HEK293 (cell line): ENCODE measurements at regions not wholly inside any gene's neighbourhood (a gene's known extent, or its start where the extent isn't known, plus 50 kb on each side); places are given as distances from the start of the nearest gene placed in this dataset.

ENCODE experiments used
- CTCF ChIA-PET: fragments of 350-600 bp; formaldehyde crosslinking; extraction: SDS; loops from one replicate; lab custom pipeline; 2021; ENCODE audit warnings: antibody characterized with exemption; lab: Yijun Ruan, JAX
- POLR2A ChIA-PET: fragments of 300-600 bp; formaldehyde crosslinking; extraction: SDS; loops from one replicate; lab custom pipeline; 2020; ENCODE audit warnings: antibody characterized with exemption, inconsistent platforms; lab: Yijun Ruan, JAX
- H3K27ac ChIP-seq: fragments of 200-500 bp; sonication (Bioruptor generic); 2 replicates; pipeline ENCODE4 v1.5.1; 2014; ENCODE audit warnings: low read depth, low read length, control low read depth, inconsistent platforms; ENCODE audit errors: extremely low read depth
- H3K36me3 ChIP-seq, 2 experiments: fragments of 200-500 bp in 1 of 2; sonication (Bioruptor generic) in 1 of 2; 1 replicate in 1 of 2; 2 replicates in 1 of 2; pipeline ENCODE4 v1.5.1; 2014 to 2017; ENCODE audit warnings: inconsistent platforms in 2 of 2, low read length in 2 of 2; ENCODE audit not compliant: control insufficient read depth in 2 of 2, insufficient read depth in 1 of 2
- H3K4me1 ChIP-seq: fragments of 200-500 bp; sonication (Bioruptor generic); 2 replicates; pipeline ENCODE4 v1.5.1; 2014; ENCODE audit warnings: mild to moderate bottlenecking, low read length, inconsistent platforms; ENCODE audit not compliant: control insufficient read depth, insufficient read depth
- H3K4me3 ChIP-seq: 2 replicates; pipeline ENCODE4 v1.5.1; 2011; ENCODE audit warnings: low read depth, mild to moderate bottlenecking, control low read depth, low read length, moderate library complexity
- H3K9me3 ChIP-seq: fragments of 200-500 bp; sonication (Bioruptor generic); 2 replicates; pipeline ENCODE4 v1.5.1; 2014; ENCODE audit warnings: low read depth, low read length, inconsistent platforms; ENCODE audit not compliant: control insufficient read depth, insufficient read depth
- EGR2 ChIP-seq: fragments of 450-650 bp; formaldehyde crosslinking; IDR thresholded peaks from 2 replicates; pipeline ENCODE4 v1.5.1; 2016; ENCODE audit warnings: low read depth, missing biosample characterization, missing genetic modification characterization
- KLF8 ChIP-seq: fragments of 450-650 bp; formaldehyde crosslinking; IDR thresholded peaks from 2 replicates; pipeline ENCODE4 v1.5.1; 2016; ENCODE audit warnings: missing biosample characterization, missing genetic modification characterization
- PRDM1 ChIP-seq: fragments of 450-650 bp; formaldehyde crosslinking; IDR thresholded peaks from 2 replicates; pipeline ENCODE4; 2016; ENCODE audit warnings: missing biosample characterization, missing genetic modification characterization
- REPIN1 ChIP-seq: fragments of 450-650 bp; formaldehyde crosslinking; IDR thresholded peaks from 2 replicates; pipeline ENCODE4 v1.5.1; 2017; ENCODE audit warnings: missing biosample characterization, missing genetic modification characterization, low read depth
- SP2 ChIP-seq: fragments of 450-650 bp; formaldehyde crosslinking; IDR thresholded peaks from 2 replicates; pipeline ENCODE4 v1.5.1; 2016; ENCODE audit warnings: missing biosample characterization, missing genetic modification characterization
- ZBTB20 ChIP-seq: fragments of 450-650 bp; formaldehyde crosslinking; IDR thresholded peaks from 2 replicates; pipeline ENCODE4 v1.5.1; 2016; ENCODE audit warnings: missing biosample characterization, missing genetic modification characterization
- ZFP3 ChIP-seq: fragments of 450-650 bp; formaldehyde crosslinking; IDR thresholded peaks from 2 replicates; pipeline ENCODE4 v1.5.1; 2016; ENCODE audit warnings: low read depth, missing biosample characterization, missing genetic modification characterization
- ZNF132 ChIP-seq: fragments of 450-650 bp; formaldehyde crosslinking; IDR thresholded peaks from 2 replicates; pipeline ENCODE4 v1.5.1; 2017; ENCODE audit warnings: missing biosample characterization, missing genetic modification characterization, borderline replicate concordance
- ZNF169 ChIP-seq: fragments of 450-650 bp; formaldehyde crosslinking; IDR thresholded peaks from 2 replicates; pipeline ENCODE4 v1.5.1; 2016; ENCODE audit warnings: missing biosample characterization, missing genetic modification characterization
- ZNF2 ChIP-seq: fragments of 450-650 bp; formaldehyde crosslinking; IDR thresholded peaks from 2 replicates; pipeline ENCODE4 v1.5.1; 2016; ENCODE audit warnings: missing biosample characterization, missing genetic modification characterization
- ZNF211 ChIP-seq: fragments of 450-650 bp; formaldehyde crosslinking; IDR thresholded peaks from 2 replicates; pipeline ENCODE4 v1.5.1; 2016; ENCODE audit warnings: low read depth, missing biosample characterization, missing genetic modification characterization
- ZNF335 ChIP-seq: fragments of 450-650 bp; formaldehyde crosslinking; conservative IDR thresholded peaks from 2 replicates; pipeline ENCODE4 v1.5.1; 2016; ENCODE audit warnings: missing biosample characterization, missing genetic modification characterization
- ZNF394 ChIP-seq: fragments of 450-650 bp; formaldehyde crosslinking; IDR thresholded peaks from 2 replicates; pipeline ENCODE4 v1.5.1; 2016; ENCODE audit warnings: missing biosample characterization, missing genetic modification characterization, mild to moderate bottlenecking, moderate library complexity, borderline replicate concordance
- ZNF48 ChIP-seq: fragments of 450-650 bp; formaldehyde crosslinking; IDR thresholded peaks from 2 replicates; pipeline ENCODE4 v1.5.1; 2016; ENCODE audit warnings: missing biosample characterization, missing genetic modification characterization
- ZNF488 ChIP-seq: fragments of 450-650 bp; formaldehyde crosslinking; IDR thresholded peaks from 2 replicates; pipeline ENCODE4 v1.5.1; 2016; ENCODE audit warnings: missing biosample characterization, missing genetic modification characterization
- ZNF521 ChIP-seq: fragments of 450-650 bp; formaldehyde crosslinking; IDR thresholded peaks from 2 replicates; pipeline ENCODE4 v1.5.1; 2017; ENCODE audit warnings: missing biosample characterization, mild to moderate bottlenecking, missing genetic modification characterization
- ZNF645 ChIP-seq: fragments of 450-650 bp; formaldehyde crosslinking; IDR thresholded peaks from 2 replicates; pipeline ENCODE4; 2016; ENCODE audit warnings: missing biosample characterization, missing genetic modification characterization
- ZNF660 ChIP-seq: fragments of 450-650 bp; IDR thresholded peaks from 2 replicates; pipeline ENCODE4 v1.5.1; 2018; ENCODE audit warnings: missing biosample characterization, mild to moderate bottlenecking, missing genetic modification characterization
- ZNF830 ChIP-seq: fragments of 450-650 bp; IDR thresholded peaks from 2 replicates; pipeline ENCODE4 v1.5.0; 2018; ENCODE audit warnings: missing biosample characterization, missing genetic modification characterization, low read depth, mild to moderate bottlenecking, moderate library complexity
- TF ChIP-seq, protein P1 (sequence below): fragments of 450-650 bp; formaldehyde crosslinking; IDR thresholded peaks from 2 replicates; pipeline ENCODE4 v1.5.1; 2017; ENCODE audit warnings: missing biosample characterization, missing genetic modification characterization

DNA sequence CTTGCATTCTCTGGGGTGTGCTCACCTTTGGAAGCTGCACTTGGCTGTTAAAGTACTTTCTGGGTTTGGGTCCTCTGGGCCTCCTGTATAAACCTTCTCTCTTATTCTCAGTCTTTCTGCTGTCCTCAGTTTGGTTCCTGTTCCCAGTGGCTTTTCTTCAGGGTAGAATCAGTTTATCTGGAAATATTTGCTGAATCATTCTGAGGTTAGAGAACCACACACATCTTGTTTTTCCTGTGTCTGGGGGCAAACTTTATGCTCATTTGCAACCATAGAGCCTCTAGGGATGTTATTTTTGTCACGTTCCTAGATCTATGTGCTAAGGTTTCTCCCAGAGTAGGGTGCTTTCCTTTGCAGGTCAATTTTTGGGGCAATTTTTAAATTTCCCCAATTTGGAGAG lies 224.3 kb upstream of the C11orf87 start (continued):
- TF ChIP-seq ZNF830 = no peak
- no peak for TF ChIP-seq ZNF335 (tag by site-specific recombination)

GRCh38 chr11:109203176-109203575 lies 218.8 kb upstream of the C11orf87 start:
- no peak overlapping the region for H3K4me3 ChIP-seq
- H3K9me3 ChIP-seq = no peaks in the 10 kb centered on the region
- H3K27ac ChIP-seq = no peak overlapping the region
- no peak for TF ChIP-seq KLF8 (tag by site-specific recombination)
- TF ChIP-seq ZBTB20 (tag by site-specific recombination) = no peak
- TF ChIP-seq ZNF2 = no peak
- no peaks in the 10 kb centered on the region for H3K4me1 ChIP-seq
- CTCF ChIA-PET = no interaction called here
- H3K36me3 ChIP-seq = no peaks in the 10 kb centered on the region
- POLR2A ChIA-PET = no interaction called here

DNA sequence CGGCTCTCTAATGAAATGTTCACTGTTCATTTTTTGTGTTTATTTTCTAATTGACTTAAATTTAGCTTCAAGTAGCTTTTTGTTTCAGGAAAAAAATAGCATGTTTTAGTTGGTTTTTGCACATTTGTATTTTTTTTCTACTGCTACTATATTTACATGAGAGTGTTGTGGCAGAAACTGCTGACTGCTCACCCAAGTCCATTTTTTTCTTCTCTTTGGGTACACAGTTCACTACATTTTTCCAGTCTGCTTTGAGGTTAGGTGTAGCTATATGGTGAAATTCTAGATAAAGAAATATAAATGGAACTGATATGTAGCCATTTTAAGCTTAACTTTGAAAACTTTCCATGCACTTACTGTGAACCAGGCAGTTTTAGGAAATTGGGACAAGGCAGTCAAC lies 216.7 kb upstream of the C11orf87 start:
- ChIA-PET POLR2A (no interaction called here), CTCF (no interaction called here)
- no peak for TF ChIP-seq PRDM1 (tag by site-specific recombination)
- no peak overlapping the region for H3K27ac ChIP-seq
- H3K36me3 ChIP-seq = no peaks in the 10 kb centered on the region
- no peaks in the 10 kb centered on the region for H3K9me3 ChIP-seq
- H3K4me3 ChIP-seq = no peak overlapping the region
- no peaks in the 10 kb centered on the region for H3K4me1 ChIP-seq

GRCh38 chr11:109208121-109208520 lies 213.9 kb upstream of the C11orf87 start:
- Histone ChIP-seq H3K4me3 (no peak overlapping the region), H3K9me3 (no peaks in the 10 kb centered on the region), H3K27ac (no peak overlapping the region), H3K36me3 (no peaks in the 10 kb centered on the region), H3K4me1 (no peaks in the 10 kb centered on the region)
- TF ChIP-seq ZNF48 (tag by site-specific recombination) (no peak), ZNF488 (no peak), SP2 (tag by site-specific recombination) (no peak), ZNF521 (no peak)
- ChIA-PET POLR2A (no interaction called here), CTCF (no interaction called here)

DNA sequence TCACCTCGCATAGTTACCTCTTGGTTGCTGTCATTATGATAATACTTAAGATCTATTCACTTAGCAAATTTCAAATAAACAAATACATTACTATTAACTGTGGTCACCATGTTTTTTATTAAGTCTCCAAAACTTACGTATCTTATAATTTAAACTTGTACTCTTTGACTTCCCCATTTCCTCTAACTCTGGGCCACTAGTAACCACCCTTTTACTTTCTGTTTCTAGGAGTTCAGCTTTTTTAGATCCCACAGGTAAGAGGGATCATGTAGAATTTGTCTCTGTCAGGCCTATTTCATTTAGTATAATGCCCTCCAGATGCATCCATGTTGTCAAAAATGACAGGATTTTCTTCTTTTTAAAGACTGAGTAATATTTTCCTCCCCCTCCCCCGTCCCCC lies 212.4 kb upstream of the C11orf87 start:
- ChIA-PET CTCF (interaction anchor here (0.8 kb wide), 1 partner anchor 440 kb away, joined by 3 read pairs; no protein-coding TSS in a partner anchor), POLR2A (no interaction called here)
- TF ChIP-seq ZNF645 = no peak
- TF ChIP-seq ZNF132 (tag by site-specific recombination) = no peak
- TF ChIP-seq ZNF394 (tag by site-specific recombination) = no peak
- TF ChIP-seq ZFP3 (tag by site-specific recombination) = no peak
- no peak for TF ChIP-seq ZNF211
- no peak for TF ChIP-seq ZNF660
- no peak for TF ChIP-seq ZNF169 (tag by site-specific recombination)
- no peak for TF ChIP-seq EGR2
- no peak for TF ChIP-seq REPIN1 (tag by site-specific recombination)
- TF ChIP-seq, protein P1, sequence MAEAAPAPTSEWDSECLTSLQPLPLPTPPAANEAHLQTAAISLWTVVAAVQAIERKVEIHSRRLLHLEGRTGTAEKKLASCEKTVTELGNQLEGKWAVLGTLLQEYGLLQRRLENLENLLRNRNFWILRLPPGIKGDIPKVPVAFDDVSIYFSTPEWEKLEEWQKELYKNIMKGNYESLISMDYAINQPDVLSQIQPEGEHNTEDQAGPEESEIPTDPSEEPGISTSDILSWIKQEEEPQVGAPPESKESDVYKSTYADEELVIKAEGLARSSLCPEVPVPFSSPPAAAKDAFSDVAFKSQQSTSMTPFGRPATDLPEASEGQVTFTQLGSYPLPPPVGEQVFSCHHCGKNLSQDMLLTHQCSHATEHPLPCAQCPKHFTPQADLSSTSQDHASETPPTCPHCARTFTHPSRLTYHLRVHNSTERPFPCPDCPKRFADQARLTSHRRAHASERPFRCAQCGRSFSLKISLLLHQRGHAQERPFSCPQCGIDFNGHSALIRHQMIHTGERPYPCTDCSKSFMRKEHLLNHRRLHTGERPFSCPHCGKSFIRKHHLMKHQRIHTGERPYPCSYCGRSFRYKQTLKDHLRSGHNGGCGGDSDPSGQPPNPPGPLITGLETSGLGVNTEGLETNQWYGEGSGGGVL (tag by site-specific recombination) = no peak
- Histone ChIP-seq H3K4me3 (no peak overlapping the region), H3K4me1 (no peaks in the 10 kb centered on the region), H3K9me3 (no peaks in the 10 kb centered on the region), H3K36me3 (no peaks in the 10 kb centered on the region), H3K27ac (no peak overlapping the region)
